ENCODE measurements at regions not wholly inside any gene's neighbourhood (a gene's known extent, or its start where the extent isn't known, plus 50 kb on each side); places are given as distances from the start of the nearest gene placed in this dataset.

DNA sequence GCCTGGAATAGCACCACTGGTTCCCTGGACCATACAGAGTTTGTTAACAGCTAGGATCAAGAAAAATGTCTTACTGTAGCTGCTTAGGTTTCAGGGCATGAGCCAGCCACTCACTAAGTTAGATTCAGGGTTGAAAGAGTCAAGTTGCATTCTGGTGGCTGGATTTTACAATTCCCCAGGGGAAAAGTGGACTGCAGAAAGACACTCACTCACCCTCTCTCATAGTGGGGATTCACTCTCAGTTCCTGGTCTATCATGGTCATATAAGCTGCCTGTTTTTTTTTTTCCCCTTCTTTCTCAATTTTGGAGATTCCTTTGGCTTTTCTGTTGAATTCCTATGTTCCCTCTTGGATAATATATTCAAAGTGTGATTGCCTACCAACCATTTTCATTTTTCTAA is 744.2 kb upstream of the GRIA3 start:
- DNase-seq, result no peak

DNA sequence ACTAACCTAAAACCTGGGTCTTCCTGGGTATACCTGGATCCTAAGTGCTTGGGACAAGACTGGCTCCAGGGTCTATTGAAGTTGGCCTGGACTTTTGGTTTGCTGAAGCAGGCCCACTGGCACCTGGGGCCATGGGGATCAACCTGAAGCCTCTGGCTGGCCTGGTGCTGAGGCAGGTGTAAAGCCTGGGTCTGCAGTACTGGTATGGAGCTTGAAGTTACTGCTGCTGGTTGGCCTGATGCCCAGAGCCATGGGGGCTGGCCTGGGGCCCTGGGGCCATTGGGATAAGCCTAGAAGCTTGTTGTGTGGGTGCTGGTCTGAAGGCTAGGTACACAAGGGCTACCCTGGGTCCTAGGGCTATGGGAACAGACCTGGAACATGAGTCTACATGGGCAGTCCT is 743.2 kb upstream of the GRIA3 start:
- no peak for DNase-seq

DNA sequence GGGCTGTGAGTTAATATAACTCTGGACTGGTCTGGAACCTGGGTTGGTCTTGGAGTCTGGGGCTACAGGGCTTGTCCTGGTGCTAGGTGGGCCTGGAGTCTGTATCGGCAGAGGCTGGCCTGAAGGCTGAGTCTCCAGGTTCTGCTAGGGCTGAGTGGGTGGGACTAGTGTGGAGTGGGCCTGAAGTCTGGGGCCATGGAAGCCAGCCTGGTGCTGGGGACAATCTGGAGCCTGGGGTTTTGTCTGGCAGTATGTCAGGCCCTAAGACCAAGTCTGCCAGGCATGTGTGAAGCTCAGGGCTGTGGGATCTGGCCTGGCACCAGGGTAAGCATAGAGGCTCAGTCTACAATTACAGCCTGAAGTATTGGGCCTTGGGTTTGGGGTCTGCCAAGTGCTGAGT is 742.6 kb upstream of the GRIA3 start:
- DNase-seq, result no peak

DNA sequence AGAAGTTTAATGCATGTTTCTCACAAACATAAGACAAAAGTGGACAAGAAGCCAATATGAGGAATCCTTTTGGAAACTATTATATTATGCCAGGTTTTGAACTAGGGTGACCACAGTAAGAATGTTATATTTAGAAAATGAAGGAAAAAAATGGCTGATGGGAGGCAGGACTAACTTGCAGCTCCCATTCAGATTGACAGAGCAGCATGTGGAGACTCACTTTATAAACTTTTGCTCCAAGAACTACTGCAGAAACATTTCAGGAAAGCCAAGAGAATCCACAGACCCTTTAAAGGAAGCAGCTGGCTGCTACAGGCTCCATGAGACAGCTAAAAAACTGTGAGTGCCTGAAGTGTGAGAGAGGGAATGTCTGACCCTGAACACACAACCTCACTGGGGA is 738.6 kb upstream of the GRIA3 start:
- DNase-seq, result no peak

DNA sequence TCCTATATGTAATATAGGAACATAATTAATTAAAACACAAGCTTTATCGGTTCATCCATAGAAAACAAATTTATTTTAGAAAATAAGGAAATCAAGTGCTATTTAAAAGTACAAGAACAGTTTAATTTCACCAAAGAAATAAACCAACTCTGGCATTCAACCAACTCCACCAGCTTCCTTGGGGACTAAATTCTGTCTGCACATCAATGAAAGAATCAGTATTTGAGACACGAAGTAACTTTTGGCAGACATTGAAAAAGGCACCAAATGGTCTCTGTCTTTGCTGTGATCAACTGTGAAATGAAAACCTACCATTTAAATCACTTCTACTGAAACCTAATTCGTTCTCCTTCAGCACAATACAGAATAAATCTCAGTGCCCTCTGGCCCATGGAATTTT is 719.7 kb upstream of the GRIA3 start:
- DNase-seq, result no peak

DNA sequence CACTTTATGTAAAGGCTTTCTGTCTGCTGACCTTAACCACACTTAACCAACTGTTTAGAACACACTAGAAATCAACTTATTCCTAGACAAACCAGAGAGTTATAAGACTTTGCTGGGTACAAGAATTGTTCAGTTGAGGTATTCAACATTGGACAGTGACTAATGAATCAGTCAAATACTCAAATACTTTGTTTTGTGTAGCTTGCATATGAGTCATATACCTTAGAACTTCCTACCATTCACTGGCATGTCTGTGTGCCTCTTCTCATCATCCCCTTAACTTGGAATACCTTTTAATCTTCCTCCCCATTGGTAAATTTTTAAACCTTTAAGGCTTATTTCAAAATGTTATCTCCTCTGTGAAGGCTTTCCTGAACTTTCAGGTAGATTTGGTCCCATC is 708.8 kb upstream of the GRIA3 start:
- no peak for DNase-seq

DNA sequence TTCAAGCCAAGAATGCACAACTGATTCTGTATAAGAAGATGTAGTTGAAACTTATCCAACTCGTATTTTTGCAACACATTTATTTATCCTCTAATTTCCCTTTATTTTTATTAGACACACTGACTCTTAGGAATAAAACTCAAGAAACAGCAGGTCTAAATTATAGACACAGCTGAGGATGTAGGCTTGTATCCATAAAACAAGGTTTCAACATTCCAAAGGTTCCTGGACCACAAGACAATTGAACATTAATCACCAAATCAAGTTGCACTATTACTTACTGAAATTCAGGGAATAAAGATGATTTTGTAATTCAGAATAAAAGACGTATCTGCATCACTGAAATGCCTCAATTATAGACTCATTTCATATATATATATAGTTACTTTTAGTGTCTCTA is 683.5 kb upstream of the GRIA3 start:
- no peak for DNase-seq

DNA sequence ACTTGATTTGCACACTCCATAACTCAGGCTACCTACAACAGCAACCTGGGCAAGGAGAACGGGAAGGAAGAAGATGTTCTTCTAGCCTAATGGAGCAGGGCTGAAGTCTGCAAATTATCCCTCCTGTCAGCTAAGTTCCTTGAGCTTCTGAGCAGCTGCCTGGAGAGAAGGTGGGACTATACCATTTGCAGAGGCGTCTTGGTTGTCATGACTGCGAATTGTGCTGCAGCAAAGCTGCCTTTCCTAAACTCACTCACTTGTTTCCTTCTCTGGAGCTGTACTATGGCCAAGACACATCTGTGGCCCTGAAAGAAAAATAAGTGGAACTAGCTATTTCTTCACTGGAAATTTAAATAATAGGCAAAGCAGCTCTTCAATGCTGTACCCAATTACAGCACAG is 682.4 kb upstream of the GRIA3 start:
- no peak for DNase-seq

DNA sequence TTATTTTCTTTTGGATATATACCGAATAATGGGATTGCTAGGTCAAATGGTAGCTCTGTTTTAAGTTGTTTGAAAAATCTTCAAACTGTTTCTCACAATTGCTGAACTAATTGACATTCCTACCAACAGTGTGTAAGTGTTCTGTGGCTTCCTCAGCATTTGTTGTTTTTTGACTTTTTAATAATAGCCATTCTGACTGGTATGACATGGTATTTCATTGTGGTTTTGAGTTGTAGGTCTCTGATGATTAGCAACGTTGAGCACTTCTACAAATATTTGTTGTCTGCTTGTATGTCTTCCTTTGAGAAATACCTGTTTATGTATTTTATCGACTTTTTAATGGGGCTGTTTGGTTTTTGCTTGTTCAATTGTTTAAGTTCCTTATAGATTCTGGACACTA is 680.1 kb upstream of the GRIA3 start:
- no peak for DNase-seq

DNA sequence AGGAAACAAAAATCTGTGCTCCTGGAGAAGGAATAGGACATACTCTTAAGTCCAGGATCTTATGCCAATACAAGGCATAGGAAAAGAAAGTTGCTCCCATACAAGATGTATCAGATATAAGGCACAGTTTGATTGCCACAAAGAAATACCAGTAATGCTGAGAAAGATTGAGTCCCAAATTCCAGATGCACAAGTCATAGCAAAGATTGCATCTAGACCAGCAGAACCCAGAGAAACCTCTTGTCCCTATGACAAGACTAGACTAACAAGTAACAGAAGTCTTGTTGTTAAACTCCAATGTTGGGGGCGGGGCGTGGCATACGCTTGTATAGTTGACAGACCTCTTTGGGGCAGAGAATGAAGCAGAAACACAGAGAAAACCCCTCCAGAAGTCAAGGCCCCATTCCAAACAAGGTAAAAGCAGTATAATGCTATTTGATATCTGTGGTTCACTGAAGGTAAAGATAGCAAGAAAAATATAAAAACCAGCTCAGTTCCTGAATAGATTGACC is 671.5 kb upstream of the GRIA3 start:
- no peak for DNase-seq

DNA sequence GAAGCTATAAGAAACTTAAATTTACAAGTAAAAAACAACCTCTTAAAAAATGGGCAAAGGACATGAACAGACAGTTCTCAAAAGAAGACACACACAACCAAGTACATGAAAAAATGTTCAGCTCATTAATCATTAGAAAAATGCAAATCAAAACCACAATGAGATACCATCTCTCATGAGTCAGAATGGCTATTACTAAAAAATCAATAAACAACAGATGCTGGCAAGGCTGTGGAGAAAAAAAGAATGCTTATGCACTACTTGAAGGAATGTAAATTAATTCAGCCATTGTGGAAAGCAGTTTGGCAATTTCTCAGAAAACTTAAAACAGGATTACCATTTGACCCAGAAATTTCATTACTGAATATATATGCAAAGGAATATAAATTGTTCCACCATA is 666.3 kb upstream of the GRIA3 start:
- no peak for DNase-seq

DNA sequence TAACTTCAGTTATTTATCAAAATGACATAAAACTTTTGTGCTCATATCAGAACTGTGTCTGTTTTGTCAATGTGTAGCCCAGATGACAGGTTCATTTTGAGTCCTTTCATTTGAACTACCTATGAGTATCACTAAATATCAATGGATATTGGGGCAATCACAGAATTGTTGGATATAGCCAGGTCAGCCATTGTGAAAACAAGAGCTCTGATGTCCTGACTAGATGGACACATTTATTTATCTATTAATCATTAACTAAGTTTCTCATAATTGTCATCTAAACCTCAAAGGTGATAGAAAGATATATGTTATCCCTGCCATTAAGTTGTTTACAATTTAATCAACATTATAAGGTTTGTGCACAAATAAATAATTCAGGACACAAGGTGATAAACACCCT is 638.3 kb upstream of the GRIA3 start:
- no peak for DNase-seq

DNA sequence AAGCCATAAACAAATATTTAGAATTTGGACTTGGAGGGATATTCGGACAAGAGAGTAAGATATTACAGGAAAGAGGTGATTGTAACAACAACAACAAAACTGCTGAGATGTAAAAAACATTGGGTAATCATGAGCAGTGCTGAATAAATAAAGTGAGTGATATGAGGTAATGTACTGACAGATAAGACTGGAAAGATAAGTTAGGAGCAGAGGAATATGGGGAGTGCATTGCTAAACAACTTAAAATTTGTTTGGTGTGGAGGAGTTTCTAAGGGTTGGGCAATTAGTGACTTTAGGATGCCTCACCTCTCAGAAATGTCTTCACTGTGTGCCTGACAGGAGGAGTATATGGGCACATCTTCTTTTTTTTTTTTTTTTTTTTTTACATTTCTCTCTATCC is 637.8 kb upstream of the GRIA3 start:
- no peak for DNase-seq

DNA sequence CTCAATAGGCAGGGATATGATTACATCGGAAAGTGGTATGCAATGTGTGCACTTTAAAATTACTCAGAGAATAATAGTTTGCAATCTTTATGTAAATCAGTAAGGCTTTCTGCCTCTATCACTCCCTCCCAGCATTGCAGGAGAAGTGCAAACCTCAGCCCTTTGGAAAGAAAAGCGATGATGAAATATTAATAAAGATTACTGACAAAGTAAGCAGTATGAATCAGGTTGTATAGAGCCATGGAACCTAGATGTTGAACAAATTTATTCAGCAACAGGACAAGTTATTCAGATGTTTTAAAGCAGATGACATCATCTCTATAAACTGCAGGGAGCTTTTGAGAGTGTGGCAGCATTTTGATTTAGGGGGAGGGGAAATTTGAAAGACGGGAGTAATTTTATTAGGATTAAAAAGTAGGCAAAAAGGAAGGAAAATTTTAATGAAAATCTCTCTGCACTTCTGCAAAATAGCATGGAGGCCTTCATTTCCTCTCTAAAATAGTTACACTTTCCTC is 631.7 kb upstream of the GRIA3 start:
- DNase-seq, result no peak

DNA sequence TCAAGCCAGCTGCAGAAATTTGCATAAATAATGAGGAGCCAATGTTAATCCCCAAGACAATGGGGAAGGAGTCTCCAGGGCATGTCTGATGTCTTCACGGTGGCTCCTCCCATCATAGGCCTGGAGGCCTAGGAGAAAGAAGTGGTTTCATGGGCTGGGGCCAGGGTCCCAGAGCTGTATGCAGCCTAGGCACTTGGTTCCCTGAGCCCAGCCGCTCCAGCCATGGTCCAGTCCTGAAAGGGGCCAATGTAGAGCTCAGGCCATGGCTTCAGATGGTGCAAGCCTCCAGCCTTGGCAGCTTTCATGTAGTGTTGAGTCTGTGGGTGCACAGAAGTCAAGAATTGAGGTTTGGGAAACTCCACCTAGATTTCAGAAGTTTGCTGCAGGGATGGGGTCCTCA is 628.2 kb upstream of the GRIA3 start:
- no peak for DNase-seq

DNA sequence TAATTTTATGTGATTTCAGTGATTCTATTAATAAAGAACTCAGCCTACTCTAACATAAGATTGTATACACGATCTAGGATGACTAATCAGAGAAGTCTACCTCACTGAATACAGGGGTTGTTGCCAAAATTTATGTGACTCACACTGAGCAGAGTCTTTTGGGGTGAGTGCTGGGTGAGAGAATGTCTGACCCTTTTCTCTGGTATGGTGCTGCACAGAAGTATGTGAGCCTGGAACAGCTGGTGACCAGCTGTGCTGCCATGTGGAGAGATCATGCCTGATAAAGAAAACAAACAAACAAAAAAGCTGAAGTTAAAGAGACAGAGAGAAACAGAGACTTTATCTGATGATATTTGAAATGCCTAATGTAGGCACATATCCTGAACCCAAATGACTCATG is 618.1 kb upstream of the GRIA3 start:
- no peak for DNase-seq

DNA sequence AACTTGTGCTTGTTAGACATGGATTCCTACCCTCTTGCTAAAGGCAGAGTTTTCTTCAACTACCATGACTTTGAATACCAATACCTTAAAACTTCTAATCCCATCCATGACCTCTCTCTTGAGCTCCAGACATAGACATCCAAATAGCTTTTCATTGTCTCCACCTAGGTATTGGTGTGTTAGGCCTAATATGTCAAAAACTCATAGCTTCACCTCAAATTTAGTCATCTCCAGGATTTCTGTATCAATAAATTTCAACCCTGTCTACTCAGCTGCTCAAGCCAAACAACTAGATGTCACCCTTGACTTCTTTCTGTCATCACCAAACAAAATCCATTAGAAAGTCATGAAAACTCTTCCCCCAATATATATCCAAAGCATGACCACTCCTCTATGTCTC is 617.7 kb upstream of the GRIA3 start:
- no peak for DNase-seq

DNA sequence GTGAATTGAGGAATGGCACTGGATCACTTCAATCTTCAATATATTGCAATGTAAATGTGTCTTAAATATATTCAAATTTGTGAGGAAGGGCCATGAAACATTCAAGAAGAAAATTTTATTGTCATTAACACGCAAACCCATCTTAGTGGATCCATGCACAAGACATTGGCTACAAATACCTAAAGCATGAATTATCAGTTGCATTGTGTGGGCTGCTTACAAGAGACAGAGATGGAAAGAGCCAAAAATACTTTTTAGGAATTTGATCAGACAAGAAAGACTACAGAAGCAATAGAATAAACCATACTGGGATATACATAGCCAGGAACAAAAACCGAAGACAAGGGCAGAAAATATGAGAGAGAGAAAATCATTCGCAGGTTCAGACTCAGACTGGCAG is 616.2 kb upstream of the GRIA3 start:
- no peak for DNase-seq

DNA sequence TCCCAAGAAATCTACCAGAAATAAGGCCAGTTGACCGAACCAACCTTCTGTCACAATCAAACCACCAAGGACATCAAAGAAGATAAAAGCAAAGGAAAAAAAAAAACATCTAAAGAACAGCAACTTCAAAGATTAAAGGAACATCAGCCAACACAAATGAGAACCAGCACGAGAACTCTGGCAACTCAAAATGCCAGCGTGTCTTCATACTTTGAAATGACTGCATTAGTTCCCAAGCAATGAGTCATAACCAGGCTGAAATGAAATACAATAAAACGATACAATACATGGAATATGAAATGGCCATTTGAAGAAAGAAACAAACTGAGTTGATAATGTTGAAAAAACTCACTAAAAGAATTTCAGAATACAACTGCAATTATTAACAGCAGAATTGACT is 611.6 kb upstream of the GRIA3 start:
- no peak for DNase-seq

DNA sequence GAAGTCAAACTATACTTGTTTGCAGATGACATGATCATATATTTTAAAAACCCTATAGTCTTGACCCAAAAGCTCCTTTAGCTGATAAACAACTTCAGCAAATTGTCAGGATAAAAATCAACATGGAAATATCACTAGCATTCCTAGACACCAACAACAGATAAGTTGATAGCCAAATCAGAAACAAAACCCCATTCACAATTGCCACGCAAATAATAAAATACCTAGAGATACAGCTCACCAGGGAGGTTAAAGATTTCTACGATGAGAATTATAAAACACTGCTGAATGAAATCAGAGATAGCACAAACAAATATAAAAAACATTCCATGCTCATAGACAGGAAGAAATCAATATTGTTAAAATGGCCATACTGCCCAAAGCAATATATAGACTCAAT is 605.0 kb upstream of the GRIA3 start:
- DNase-seq, result no peak

DNA sequence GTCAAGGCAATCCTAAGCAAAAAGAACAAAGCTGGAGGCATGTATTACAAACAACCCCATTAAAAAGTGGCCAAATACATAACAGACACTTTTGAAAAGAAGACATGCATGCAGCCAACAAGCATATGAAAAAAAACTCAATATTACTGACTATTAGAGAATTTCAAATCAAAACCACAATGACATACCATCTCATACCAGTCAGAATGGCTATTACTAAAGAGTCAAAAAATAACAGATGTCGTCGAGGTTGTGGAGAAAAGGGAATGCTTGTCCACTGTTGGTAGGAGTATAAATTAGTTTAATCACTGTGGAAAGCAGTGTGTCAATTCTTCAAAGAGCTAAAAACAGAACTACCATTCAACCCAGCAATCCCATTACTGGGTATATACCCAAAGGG is 604.6 kb upstream of the GRIA3 start:
- DNase-seq, result no peak

DNA sequence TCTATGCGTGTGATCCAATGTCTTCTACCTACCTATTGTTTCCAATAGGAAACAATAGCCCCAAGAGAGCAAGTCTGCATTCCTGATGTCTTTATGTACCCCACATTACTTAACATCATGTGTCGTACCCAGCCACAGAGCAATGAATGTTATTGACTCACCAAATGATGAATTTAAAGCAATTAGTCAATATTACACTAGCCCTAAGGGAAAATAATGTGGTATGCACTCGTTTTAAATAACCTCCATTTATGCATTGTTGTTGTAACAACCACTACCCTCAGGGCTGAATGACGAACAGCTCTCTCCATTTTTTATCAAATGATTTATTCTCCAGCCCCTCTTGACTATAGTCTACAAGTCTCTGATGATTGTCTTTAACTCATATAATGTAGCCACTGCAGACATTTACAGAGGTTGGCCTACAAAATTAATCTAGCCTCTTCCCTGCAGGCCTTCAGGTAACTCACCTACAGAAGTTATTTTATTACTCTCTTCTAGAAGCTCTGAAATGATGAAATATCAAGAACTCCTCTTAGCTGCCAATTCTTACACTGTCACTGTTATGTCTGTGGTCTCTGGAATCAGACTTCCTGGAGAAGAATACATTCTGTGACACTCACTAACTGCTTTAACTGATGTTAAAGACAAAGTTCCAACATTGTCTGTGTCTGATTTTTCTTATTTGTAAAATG is 601.7 kb upstream of the GRIA3 start:
- DNase-seq, result no peak

DNA sequence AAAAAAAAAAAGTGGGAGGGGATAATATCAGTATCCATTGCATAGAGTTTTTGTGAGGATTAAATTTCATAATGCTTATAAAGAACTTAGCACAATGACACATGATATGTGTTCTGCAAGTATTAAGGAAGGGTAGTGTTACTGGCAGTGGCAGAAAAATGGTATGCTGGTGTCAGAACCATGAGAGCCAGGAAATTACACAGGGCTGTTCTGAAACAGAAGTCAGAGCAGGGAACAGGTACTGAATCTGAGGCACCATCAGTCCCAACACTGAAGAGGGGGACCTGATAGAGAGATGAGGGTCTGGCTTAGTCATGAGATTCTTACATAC is 601.1 kb upstream of the GRIA3 start:
- no peak for DNase-seq

DNA sequence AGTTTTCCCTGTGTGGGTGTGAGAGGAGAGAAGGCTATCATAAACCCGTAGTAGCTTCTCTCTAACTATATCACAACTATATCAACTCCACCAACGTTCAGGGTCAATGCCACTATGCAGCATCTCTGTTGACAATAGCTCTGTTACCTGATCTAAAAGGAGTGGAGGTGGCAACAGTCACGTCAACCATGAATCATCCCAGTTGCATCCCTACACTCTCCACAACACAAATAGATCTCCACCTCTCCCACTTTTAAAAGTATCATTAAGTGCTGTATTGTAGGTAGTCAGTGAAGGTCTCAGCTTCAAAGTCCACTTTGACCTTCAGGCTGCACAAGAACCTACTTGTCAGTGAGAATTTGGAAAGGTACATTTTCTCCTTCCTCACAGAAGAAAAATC is 600.5 kb upstream of the GRIA3 start:
- DNase-seq, result no peak

DNA sequence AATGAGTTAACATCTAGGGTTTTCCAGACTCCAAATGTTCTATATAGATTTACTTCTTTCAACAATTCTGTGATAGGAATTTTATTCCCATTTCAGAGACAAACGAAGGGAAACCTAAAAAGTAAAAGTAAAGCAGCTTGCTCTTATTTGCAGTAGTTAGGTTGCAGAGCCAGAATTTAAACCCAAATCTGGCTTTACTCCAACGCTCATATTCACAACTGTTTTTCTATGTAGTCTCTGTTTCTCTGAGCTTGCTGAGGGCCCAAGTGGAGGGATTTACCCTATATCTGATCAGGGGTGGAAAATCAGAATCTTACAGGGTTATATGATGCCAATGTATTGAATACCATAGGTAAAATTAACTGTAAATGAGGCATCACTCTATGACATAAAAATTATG is 599.1 kb upstream of the GRIA3 start:
- DNase-seq, result no peak

DNA sequence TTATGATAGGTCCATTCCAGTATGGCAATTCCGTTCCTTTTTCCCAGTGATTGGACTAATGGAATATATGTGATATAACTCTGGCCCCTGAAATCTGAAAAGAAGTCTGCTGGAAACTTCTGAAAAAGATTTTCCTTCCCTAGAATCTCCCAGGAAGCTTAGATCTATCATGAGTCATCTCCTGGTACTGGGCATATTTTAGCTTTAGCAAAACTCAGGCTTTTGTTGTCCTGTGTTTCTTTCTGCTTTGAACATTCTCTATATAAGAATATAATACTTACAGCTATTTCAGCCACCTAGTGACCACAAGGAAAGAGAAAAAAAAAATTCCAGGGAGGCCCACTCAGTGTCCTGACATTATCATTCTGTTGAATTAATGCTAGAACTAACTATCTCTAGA is 597.2 kb upstream of the GRIA3 start:
- no peak for DNase-seq
